BLaER1 treated with 17β-estradiol and CSF1 and Interleukin-3, amounts not matched to agents 10 nM and 100 nM (cell line): ENCODE measurements at regions not wholly inside any gene's neighbourhood (a gene's known extent, or its start where the extent isn't known, plus 50 kb on each side); places are given as distances from the start of the nearest gene placed in this dataset.

Experiments used
- H3K27ac ChIP-seq, 11 experiments: shearing (Covaris generic); formaldehyde crosslinking; 2 replicates each; pipeline ENCODE4 v1.8.1; 2022
- H3K27me3 ChIP-seq, 11 experiments: shearing (Covaris generic); formaldehyde crosslinking; 2 replicates each; pipeline ENCODE4 v1.8.1; 2022
- H3K36me3 ChIP-seq, 11 experiments: shearing (Covaris generic); formaldehyde crosslinking; 2 replicates each; pipeline ENCODE4 v1.8.1; 2022
- H3K4me1 ChIP-seq, 10 experiments: shearing (Covaris generic); formaldehyde crosslinking; 2 replicates each; pipeline ENCODE4 v1.8.1; 2022
- H3K4me2 ChIP-seq, 11 experiments: shearing (Covaris generic); formaldehyde crosslinking; 2 replicates each; pipeline ENCODE4 v1.8.1; 2022
- H3K4me3 ChIP-seq, 10 experiments: shearing (Covaris generic); formaldehyde crosslinking; 2 replicates each; pipeline ENCODE4 v1.8.1; 2022
- H3K9ac ChIP-seq, 11 experiments: shearing (Covaris generic); formaldehyde crosslinking; 2 replicates each; pipeline ENCODE4 v1.8.1; 2022
- H3K9me3 ChIP-seq, 11 experiments: shearing (Covaris generic); formaldehyde crosslinking; replicated peaks in 1 of 11; 2 replicates each; pipeline ENCODE4 v1.8.1; 2022
- H4K20me1 ChIP-seq, 11 experiments: shearing (Covaris generic); formaldehyde crosslinking; 2 replicates each; pipeline ENCODE4 v1.8.1; 2022
- Cebpa-rat ChIP-seq, 11 experiments: shearing (Covaris generic); IDR thresholded peaks; 2 replicates each; pipeline ENCODE4 v1.8.1; 2022

GRCh38 chr12:91579516-91580263, 397.1 kb upstream of the DCN start:
- no peaks in the 10 kb centered on the region for H3K9me3 ChIP-seq
- H3K27ac ChIP-seq: no peak overlapping the region
- H3K4me3 ChIP-seq: no peak overlapping the region
- no peak overlapping the region for H3K9ac ChIP-seq
- H3K4me2 ChIP-seq: no peak overlapping the region
- TF ChIP-seq Cebpa-rat (IDR thresholded peaks at IDR 0.05): no peak
- no peaks in the 10 kb centered on the region for H3K36me3 ChIP-seq
- H3K4me1 ChIP-seq: no peaks in the 10 kb centered on the region
- no peaks in the 10 kb centered on the region for H4K20me1 ChIP-seq
- H3K27me3 ChIP-seq: no peaks in the 10 kb centered on the region

GRCh38 chr12:91577586-91578539, 395.2 kb upstream of the DCN start:
- Histone ChIP-seq H3K4me2 (peak overlapping the region in 6 of 11 experiments; percentile 15 to 73 (median 34); a peak in 10 of 22 replicates), H3K27ac (no peak overlapping the region), H3K27me3 (no peaks in the 10 kb centered on the region), H3K9me3 (no peaks in the 10 kb centered on the region), H3K36me3 (no peaks in the 10 kb centered on the region), H3K9ac (peak overlapping the region in 1 of 11 experiments; percentile 26; a peak in 1 of 22 replicates), H4K20me1 (no peaks in the 10 kb centered on the region), H3K4me3 (peak overlapping the region in 2 of 10 experiments; percentile 32 to 37; a peak in 2 of 20 replicates), H3K4me1 (no peaks in the 10 kb centered on the region)
- no peak for TF ChIP-seq Cebpa-rat (IDR thresholded peaks at IDR 0.05)

- Histone ChIP-seq H3K9ac (no peak overlapping the region), H4K20me1 (no peaks in the 10 kb centered on the region), H3K27ac (no peak overlapping the region), H3K9me3 (no peaks in the 10 kb centered on the region), H3K4me2 (no peak overlapping the region), H3K27me3 (no peaks in the 10 kb centered on the region), H3K4me1 (no peaks in the 10 kb centered on the region), H3K4me3 (no peak overlapping the region), H3K36me3 (no peaks in the 10 kb centered on the region)
- TF ChIP-seq Cebpa-rat (IDR thresholded peaks at IDR 0.05): no peak
These were observed 393.8 kb upstream of the DCN start for GRCh38 chr12:91576432-91576831.

GRCh38 chr12:91575630-91576029, 393.0 kb upstream of the DCN start:
- H3K9me3 ChIP-seq: no peaks in the 10 kb centered on the region
- H3K36me3 ChIP-seq: no peaks in the 10 kb centered on the region
- no peaks in the 10 kb centered on the region for H3K4me1 ChIP-seq
- no peak overlapping the region for H3K9ac ChIP-seq
- H3K27ac ChIP-seq: no peak overlapping the region
- no peak for TF ChIP-seq Cebpa-rat (IDR thresholded peaks at IDR 0.05)
- H3K27me3 ChIP-seq: no peaks in the 10 kb centered on the region
- H3K4me3 ChIP-seq: no peak overlapping the region
- H4K20me1 ChIP-seq: no peaks in the 10 kb centered on the region
- no peak overlapping the region for H3K4me2 ChIP-seq

- H3K4me2 ChIP-seq: no peak overlapping the region
- no peak overlapping the region for H3K4me3 ChIP-seq
- H3K27ac ChIP-seq: no peak overlapping the region
- no peaks in the 10 kb centered on the region for H3K4me1 ChIP-seq
- H3K9ac ChIP-seq: no peak overlapping the region
- no peaks in the 10 kb centered on the region for H4K20me1 ChIP-seq
- H3K9me3 ChIP-seq: no peaks in the 10 kb centered on the region
- no peaks in the 10 kb centered on the region for H3K27me3 ChIP-seq
- no peak for TF ChIP-seq Cebpa-rat (IDR thresholded peaks at IDR 0.05)
- no peaks in the 10 kb centered on the region for H3K36me3 ChIP-seq
These were observed 392.4 kb upstream of the DCN start for GRCh38 chr12:91574975-91575374.

- no peak overlapping the region for H3K4me2 ChIP-seq
- no peak overlapping the region for H3K4me3 ChIP-seq
- no peak overlapping the region for H3K9ac ChIP-seq
- H3K36me3 ChIP-seq: no peaks in the 10 kb centered on the region
- no peaks in the 10 kb centered on the region for H3K9me3 ChIP-seq
- no peak for TF ChIP-seq Cebpa-rat (IDR thresholded peaks at IDR 0.05)
- H3K4me1 ChIP-seq: no peaks in the 10 kb centered on the region
- H3K27ac ChIP-seq: no peak overlapping the region
- no peaks in the 10 kb centered on the region for H3K27me3 ChIP-seq
- H4K20me1 ChIP-seq: no peaks in the 10 kb centered on the region
These were observed 391.8 kb upstream of the DCN start for GRCh38 chr12:91574391-91574790.

- Histone ChIP-seq H3K9ac (no peak overlapping the region), H3K27me3 (no peaks in the 10 kb centered on the region), H3K9me3 (no peaks in the 10 kb centered on the region), H4K20me1 (no peaks in the 10 kb centered on the region), H3K36me3 (no peaks in the 10 kb centered on the region), H3K4me2 (no peak overlapping the region), H3K4me3 (no peak overlapping the region), H3K27ac (no peak overlapping the region), H3K4me1 (no peaks in the 10 kb centered on the region)
- no peak for TF ChIP-seq Cebpa-rat (IDR thresholded peaks at IDR 0.05)
These were observed 390.3 kb upstream of the DCN start for GRCh38 chr12:91572869-91573268.

GRCh38 chr12:91567100-91567485, 384.5 kb upstream of the DCN start:
- Histone ChIP-seq H3K9ac (no peak overlapping the region), H3K4me1 (peaks cover 0 to 6% (median 2%) of the 10 kb centered on the region in 10 experiments; a peak in 4 of 20 replicates), H3K4me2 (no peak overlapping the region), H3K4me3 (no peak overlapping the region), H3K27me3 (no peaks in the 10 kb centered on the region), H3K9me3 (no peaks in the 10 kb centered on the region), H3K27ac (no peak overlapping the region), H4K20me1 (no peaks in the 10 kb centered on the region), H3K36me3 (no peaks in the 10 kb centered on the region)
- no peak for TF ChIP-seq Cebpa-rat (IDR thresholded peaks at IDR 0.05)

GRCh38 chr12:91566328-91567099, 383.9 kb upstream of the DCN start:
- Histone ChIP-seq H3K27ac (no peak overlapping the region), H3K9me3 (no peaks in the 10 kb centered on the region), H3K36me3 (no peaks in the 10 kb centered on the region), H3K4me3 (no peak overlapping the region), H3K27me3 (no peaks in the 10 kb centered on the region), H3K9ac (no peak overlapping the region), H3K4me2 (no peak overlapping the region), H4K20me1 (no peaks in the 10 kb centered on the region), H3K4me1 (peaks cover 0 to 6% (median 2%) of the 10 kb centered on the region in 10 experiments; a peak in 4 of 20 replicates)
- TF ChIP-seq Cebpa-rat (IDR thresholded peaks at IDR 0.05): no peak
